ENCODE measurements at regions not wholly inside any gene's neighbourhood (a gene's known extent, or its start where the extent isn't known, plus 50 kb on each side); places are given as distances from the start of the nearest gene placed in this dataset.

DNA sequence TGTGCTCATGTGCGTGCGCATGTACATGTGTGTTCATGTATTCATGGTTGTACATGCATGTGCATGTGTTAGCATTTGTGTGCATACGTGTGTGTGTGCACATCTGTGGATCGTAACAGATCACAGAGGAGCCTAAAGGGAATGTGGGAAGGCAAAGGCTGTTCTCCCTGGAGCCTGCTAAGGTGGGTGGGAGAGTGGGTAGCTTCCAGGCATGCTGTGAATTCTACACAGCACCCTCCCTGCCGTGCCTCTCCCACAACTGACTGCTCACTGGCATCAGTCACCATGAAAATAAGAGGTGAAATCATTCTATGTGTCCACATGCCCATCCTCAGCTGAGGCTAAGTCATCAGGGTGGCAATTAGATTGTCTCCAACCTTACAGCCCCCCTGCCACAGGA is 600.9 kb downstream of the MID1IP1 start:
- TF ChIP-seq POLR2AphosphoS5 (IDR thresholded peaks at IDR 0.05) (no peak), POLR2A (IDR thresholded peaks at IDR 0.05) (no peak)
- TF ChIP-seq, protein P1, sequence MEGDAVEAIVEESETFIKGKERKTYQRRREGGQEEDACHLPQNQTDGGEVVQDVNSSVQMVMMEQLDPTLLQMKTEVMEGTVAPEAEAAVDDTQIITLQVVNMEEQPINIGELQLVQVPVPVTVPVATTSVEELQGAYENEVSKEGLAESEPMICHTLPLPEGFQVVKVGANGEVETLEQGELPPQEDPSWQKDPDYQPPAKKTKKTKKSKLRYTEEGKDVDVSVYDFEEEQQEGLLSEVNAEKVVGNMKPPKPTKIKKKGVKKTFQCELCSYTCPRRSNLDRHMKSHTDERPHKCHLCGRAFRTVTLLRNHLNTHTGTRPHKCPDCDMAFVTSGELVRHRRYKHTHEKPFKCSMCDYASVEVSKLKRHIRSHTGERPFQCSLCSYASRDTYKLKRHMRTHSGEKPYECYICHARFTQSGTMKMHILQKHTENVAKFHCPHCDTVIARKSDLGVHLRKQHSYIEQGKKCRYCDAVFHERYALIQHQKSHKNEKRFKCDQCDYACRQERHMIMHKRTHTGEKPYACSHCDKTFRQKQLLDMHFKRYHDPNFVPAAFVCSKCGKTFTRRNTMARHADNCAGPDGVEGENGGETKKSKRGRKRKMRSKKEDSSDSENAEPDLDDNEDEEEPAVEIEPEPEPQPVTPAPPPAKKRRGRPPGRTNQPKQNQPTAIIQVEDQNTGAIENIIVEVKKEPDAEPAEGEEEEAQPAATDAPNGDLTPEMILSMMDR (IDR thresholded peaks at IDR 0.05 in 8 of 11, conservative IDR thresholded peaks at IDR 0.05 in 3 of 11), result no peak
- H3K4me3 ChIP-seq, result no peak overlapping the region
- H3K36me3 ChIP-seq, result no peaks in the 10 kb centered on the region
- intact Hi-C loops (cut with DNase I; ENCODE audit: low total_unique reads), result no loop called here
- WGBS, 5 donors, result 81 to 100% (median 91%) methylated on average over 4 to 5 of the region's 5 CpGs
- peaks cover 0 to 15% (median 0%) of the 10 kb centered on the region in 7 donors for H3K27me3 ChIP-seq (replicated peaks in 1 of 7)
- H3K9me3 ChIP-seq, result no peaks in the 10 kb centered on the region
- no peak for DNase-seq
- H3K4me1 ChIP-seq, result no peaks in the 10 kb centered on the region
- no peak overlapping the region for H3K27ac ChIP-seq

DNA sequence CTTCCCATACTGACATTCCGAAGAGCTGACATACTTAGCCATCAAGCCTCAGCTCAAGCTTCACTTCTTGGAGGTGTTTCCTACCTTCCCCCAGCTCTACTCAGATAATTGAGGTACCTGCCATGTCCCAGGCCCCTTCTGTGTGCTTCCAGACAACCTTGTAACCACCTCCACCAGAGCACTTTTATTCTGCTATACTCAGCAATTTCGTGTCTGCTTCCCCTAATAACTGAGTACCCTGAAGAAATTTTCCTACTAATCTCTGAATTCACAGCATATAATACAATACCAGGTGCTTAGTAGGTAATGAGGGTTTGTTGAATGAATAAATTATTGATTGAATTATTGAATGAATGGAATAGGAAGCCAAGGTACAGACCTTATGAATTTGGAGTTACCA is 605.5 kb downstream of the MID1IP1 start:
- DNase-seq, result no peak
- no peak for TF ChIP-seq POLR2AphosphoS5 (IDR thresholded peaks at IDR 0.05)
- TF ChIP-seq, protein P1 (IDR thresholded peaks at IDR 0.05 in 8 of 11, conservative IDR thresholded peaks at IDR 0.05 in 3 of 11), result no peak
- TF ChIP-seq POLR2A (IDR thresholded peaks at IDR 0.05), result no peak
- intact Hi-C loops (cut with DNase I; ENCODE audit: low total_unique reads), result no loop called here

DNA sequence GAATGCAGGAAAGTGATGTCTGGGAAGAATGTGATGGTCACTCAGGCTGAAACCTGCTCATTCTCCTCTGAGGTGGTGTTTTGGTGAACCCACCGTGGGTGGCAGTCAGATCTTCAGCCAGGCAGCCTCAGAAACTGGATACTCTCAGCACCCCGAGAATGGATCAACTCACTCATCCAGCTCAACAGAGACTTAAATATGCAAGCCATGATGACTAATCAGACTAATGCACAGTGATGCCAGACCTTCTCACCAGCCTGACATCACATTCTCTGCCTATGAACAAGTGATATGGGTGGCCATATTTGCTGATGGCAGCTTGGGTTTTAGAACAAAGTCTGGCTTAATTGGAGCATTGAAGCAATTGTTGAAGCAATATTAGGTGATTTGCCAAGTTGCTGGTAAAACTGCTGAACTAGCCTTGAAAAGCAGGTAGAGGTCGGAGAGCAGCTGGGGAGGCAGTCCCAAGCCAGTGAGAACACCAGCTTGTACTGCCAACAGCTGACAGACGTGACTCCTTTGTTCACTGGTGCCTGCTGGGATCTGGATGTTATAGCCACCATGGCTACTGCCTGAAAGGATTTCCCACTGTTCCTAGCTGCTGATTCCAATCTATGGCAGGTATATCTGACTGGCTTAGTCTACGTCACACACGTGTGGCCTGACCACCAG is 608.1 kb downstream of the MID1IP1 start:
- H3K4me3 ChIP-seq, result no peak overlapping the region
- H3K4me1 ChIP-seq, result no peaks in the 10 kb centered on the region
- no peak for DNase-seq
- no peak for TF ChIP-seq POLR2AphosphoS5 (IDR thresholded peaks at IDR 0.05)
- TF ChIP-seq, protein P1 (IDR thresholded peaks at IDR 0.05 in 8 of 11, conservative IDR thresholded peaks at IDR 0.05 in 3 of 11), result no peak
- no peak for TF ChIP-seq POLR2A (IDR thresholded peaks at IDR 0.05)
- H3K27me3 ChIP-seq (replicated peaks in 1 of 7), result peaks cover 0 to 8% (median 0%) of the 10 kb centered on the region in 7 donors
- no peak overlapping the region for H3K27ac ChIP-seq
- H3K36me3 ChIP-seq, result no peaks in the 10 kb centered on the region
- H3K9me3 ChIP-seq, result no peaks in the 10 kb centered on the region
- WGBS, 5 donors, result 73 to 92% (median 85%) methylated on average over 3 to 6 of the region's 6 CpGs
- intact Hi-C loops (cut with DNase I; ENCODE audit: low total_unique reads), result no loop called here

More for the DNA sequence above, 605.5 kb downstream of the MID1IP1 start:
- Histone ChIP-seq H3K27ac (no peak overlapping the region), H3K36me3 (no peaks in the 10 kb centered on the region), H3K9me3 (no peaks in the 10 kb centered on the region), H3K4me1 (no peaks in the 10 kb centered on the region), H3K27me3 (replicated peaks in 1 of 7) (peaks cover 0 to 17% (median 0%) of the 10 kb centered on the region in 7 donors), H3K4me3 (no peak overlapping the region)
- WGBS, 5 donors, result 66 to 82% (median 76%) methylated on average over 2 of the region's 2 CpGs

DNA sequence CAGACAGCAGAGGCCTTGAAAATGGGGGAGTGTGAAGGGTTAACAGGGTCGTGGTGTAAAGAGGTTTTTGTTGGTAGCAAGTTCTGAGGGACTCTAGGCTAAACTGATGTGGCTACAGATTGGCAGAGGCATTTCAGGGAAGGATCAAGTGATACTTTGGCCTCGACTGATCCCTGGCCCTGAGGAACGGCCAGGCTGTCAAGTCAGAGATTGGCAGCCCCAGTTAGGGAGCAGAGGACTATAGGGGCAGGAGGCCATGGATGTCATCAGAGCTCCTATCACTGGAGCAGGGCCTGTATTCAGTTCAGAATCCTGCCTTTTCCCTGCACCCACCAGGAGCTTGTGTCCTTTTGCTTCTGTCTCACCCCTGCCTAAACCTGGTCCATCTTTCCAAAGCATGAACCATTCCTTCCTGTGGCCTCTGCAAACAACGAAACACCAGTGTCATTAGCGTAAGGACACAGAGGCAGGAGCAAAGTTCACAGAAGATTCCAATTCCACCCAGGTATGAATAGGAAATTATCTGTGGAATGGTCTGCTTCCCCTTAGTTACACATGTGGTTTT is 613.1 kb downstream of the MID1IP1 start:
- Histone ChIP-seq H3K9me3 (no peaks in the 10 kb centered on the region), H3K27ac (no peak overlapping the region), H3K4me3 (no peak overlapping the region), H3K4me1 (peaks cover 0 to 5% (median 0%) of the 10 kb centered on the region in 6 donors), H3K36me3 (no peaks in the 10 kb centered on the region), H3K27me3 (replicated peaks in 1 of 7) (peaks cover 0 to 11% (median 0%) of the 10 kb centered on the region in 7 donors)
- DNase-seq, result no peak
- intact Hi-C loops (cut with DNase I; ENCODE audit: low total_unique reads), result no loop called here
- 58 to 85% (median 77%) methylated on average over 5 of the region's 5 CpGs for WGBS, 5 donors
- TF ChIP-seq POLR2AphosphoS5 (IDR thresholded peaks at IDR 0.05) (no peak), POLR2A (IDR thresholded peaks at IDR 0.05) (no peak)
- TF ChIP-seq, protein P1 (IDR thresholded peaks at IDR 0.05 in 8 of 11, conservative IDR thresholded peaks at IDR 0.05 in 3 of 11), result no peak

Measured in spleen (tissue), 11 donors.